ENCODE measurements at regions not wholly inside any gene's neighbourhood (a gene's known extent, or its start where the extent isn't known, plus 50 kb on each side); places are given as distances from the start of the nearest gene placed in this dataset.
A peak's percentile ranks its signal among the peaks of the same experiment; 100 is the strongest.

- H3K27ac ChIP-seq: peak overlapping the region in 6 of 10 donors; percentile 54 to 78 (median 72)
- TF ChIP-seq, protein P1, sequence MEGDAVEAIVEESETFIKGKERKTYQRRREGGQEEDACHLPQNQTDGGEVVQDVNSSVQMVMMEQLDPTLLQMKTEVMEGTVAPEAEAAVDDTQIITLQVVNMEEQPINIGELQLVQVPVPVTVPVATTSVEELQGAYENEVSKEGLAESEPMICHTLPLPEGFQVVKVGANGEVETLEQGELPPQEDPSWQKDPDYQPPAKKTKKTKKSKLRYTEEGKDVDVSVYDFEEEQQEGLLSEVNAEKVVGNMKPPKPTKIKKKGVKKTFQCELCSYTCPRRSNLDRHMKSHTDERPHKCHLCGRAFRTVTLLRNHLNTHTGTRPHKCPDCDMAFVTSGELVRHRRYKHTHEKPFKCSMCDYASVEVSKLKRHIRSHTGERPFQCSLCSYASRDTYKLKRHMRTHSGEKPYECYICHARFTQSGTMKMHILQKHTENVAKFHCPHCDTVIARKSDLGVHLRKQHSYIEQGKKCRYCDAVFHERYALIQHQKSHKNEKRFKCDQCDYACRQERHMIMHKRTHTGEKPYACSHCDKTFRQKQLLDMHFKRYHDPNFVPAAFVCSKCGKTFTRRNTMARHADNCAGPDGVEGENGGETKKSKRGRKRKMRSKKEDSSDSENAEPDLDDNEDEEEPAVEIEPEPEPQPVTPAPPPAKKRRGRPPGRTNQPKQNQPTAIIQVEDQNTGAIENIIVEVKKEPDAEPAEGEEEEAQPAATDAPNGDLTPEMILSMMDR (IDR thresholded peaks at IDR 0.05): no peak
- WGBS, 2 donors: 13 to 25% methylated on average over 13 of the region's 13 CpGs
- H3K27me3 ChIP-seq: peaks cover 0 to 21% (median 0%) of the 10 kb centered on the region in 7 donors
- H3K36me3 ChIP-seq: no peaks in the 10 kb centered on the region
- DNase-seq (no peak), ATAC-seq (peak in 3 of 8 donors; percentile 4 to 11 (median 6))
- H3K4me1 ChIP-seq: peaks cover 0 to 24% (median 10%) of the 10 kb centered on the region in 9 donors
- intact Hi-C loops (cut with DNase I): no loop called here
- H3K9me3 ChIP-seq: no peaks in the 10 kb centered on the region
- H3K4me3 ChIP-seq: peak overlapping the region in 9 of 10 donors; percentile 26 to 51 (median 45)
These were observed 64.7 kb upstream of the ESRRB start for GRCh38 chr14:76311079-76311758.

- TF ChIP-seq, protein P1 (IDR thresholded peaks at IDR 0.05): no peak
- 55 to 60% methylated on average over 4 of the region's 4 CpGs for WGBS, 2 donors
- Histone ChIP-seq H3K27ac (no peak overlapping the region), H3K9me3 (no peaks in the 10 kb centered on the region), H3K4me3 (no peak overlapping the region), H3K4me1 (peaks cover 0 to 24% (median 10%) of the 10 kb centered on the region in 9 donors), H3K27me3 (peaks cover 0 to 21% (median 0%) of the 10 kb centered on the region in 7 donors), H3K36me3 (no peaks in the 10 kb centered on the region)
- no peak for ATAC-seq
- DNase-seq: no peak
- intact Hi-C loops (cut with DNase I): no loop called here
These were observed 63.1 kb upstream of the ESRRB start for GRCh38 chr14:76312821-76313220.

DNA sequence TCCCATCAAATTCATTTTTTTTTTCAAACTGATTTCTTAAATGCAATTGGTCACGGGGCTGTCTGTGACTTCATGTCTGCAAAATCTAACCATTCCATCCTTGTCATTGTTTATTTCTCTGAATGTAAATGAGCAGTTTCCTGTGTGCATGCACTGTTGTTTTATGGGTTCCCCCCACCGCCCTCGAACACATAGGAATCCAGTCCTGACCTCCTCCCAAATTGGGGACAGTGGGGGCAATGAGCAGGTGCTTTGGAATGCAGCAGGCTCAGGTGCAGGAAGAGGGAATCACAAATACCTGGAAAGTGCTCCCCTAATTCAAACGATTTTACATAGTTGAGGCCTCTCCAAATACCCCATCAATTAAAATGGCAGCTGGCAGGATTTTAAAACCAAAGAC lies 62.6 kb upstream of the ESRRB start:
- H3K4me3 ChIP-seq: no peak overlapping the region
- WGBS, 2 donors: 55 to 63% methylated on average over 4 of the region's 4 CpGs

DNA sequence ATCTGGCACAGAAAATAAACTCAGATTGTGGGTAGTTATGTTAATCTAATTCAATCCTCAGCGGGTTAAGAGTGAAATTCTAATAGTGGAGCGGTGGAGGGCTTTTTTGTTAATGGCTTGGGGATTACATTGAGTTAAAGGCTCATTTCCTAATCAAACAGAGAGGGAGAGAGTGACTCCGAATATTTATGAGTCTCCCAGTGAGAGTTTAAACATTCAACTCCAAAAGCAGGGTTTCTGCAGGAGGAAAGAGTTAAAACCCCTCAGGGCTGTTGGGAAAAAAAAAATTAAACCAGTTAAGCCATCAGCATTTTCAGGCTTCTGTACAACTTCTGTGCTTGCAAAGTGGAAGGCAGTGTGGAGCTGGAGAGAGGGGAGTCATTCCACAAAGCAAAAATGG lies 62.1 kb upstream of the ESRRB start:
- H3K4me3 ChIP-seq: no peak overlapping the region
- H3K27me3 ChIP-seq: peaks cover 0 to 21% (median 0%) of the 10 kb centered on the region in 7 donors
- intact Hi-C loops (cut with DNase I): no loop called here
- no peak for ATAC-seq
- no peak overlapping the region for H3K27ac ChIP-seq
- no peaks in the 10 kb centered on the region for H3K36me3 ChIP-seq
- peaks cover 0 to 24% (median 10%) of the 10 kb centered on the region in 9 donors for H3K4me1 ChIP-seq
- DNase-seq: no peak
- TF ChIP-seq, protein P1 (IDR thresholded peaks at IDR 0.05): no peak
- WGBS, 2 donors: 73% methylated on average over 3 of the region's 3 CpGs
- H3K9me3 ChIP-seq: no peaks in the 10 kb centered on the region

More for the DNA sequence above, 62.6 kb upstream of the ESRRB start:
- H3K27ac ChIP-seq: no peak overlapping the region
- ATAC-seq (no peak), DNase-seq (no peak)
- peaks cover 0 to 24% (median 10%) of the 10 kb centered on the region in 9 donors for H3K4me1 ChIP-seq
- no peaks in the 10 kb centered on the region for H3K9me3 ChIP-seq
- intact Hi-C loops (cut with DNase I): no loop called here
- TF ChIP-seq, protein P1 (IDR thresholded peaks at IDR 0.05): no peak
- peaks cover 0 to 21% (median 0%) of the 10 kb centered on the region in 7 donors for H3K27me3 ChIP-seq
- no peaks in the 10 kb centered on the region for H3K36me3 ChIP-seq

Measured in heart right ventricle (tissue), 16 donors.